ENCODE measurements at regions not wholly inside any gene's neighbourhood (a gene's known extent, or its start where the extent isn't known, plus 50 kb on each side); places are given as distances from the start of the nearest gene placed in this dataset.

GRCh38 chr18:56238576-56238975 lies 399.8 kb downstream of the TXNL1 start:
- H3K27ac Mint-ChIP-seq, result no peak overlapping the region
- no peaks in the 10 kb centered on the region for H3K4me1 Mint-ChIP-seq (ENCODE audit: low read depth)

DNA sequence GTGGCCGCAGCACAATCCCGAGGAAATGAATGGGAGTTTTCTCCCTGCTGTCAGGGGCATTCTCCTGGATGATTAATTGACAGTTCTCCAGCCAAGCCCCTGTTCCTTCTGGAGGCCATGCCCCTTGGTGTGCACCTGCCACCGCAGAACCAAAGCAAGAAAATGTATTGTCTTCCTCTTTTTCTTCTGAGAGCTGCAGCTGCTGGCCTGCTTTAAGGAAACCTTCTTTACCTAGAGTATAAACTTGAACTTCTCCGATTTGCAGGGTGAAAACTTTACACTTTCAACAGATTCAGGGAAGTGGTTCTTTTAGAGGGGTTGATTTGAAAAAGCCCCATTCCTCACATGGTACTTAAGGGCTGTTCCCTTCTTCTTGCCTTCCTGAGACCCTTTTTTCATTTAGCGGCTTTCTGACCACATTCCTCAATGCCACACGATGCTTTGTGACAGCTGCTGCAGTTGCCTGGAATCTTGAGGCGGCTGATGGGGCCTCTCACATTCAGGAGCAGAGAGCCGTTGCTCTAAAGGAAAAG lies 402.8 kb downstream of the TXNL1 start:
- intact Hi-C loops (cut with micrococcal nuclease), result no loop called here
- DNase-seq, result no peak
- Mint-ChIP-seq H3K9me3 (peaks cover 6% of the 10 kb centered on the region), H3K27ac (no peak overlapping the region), H3K4me1 (ENCODE audit: low read depth) (no peaks in the 10 kb centered on the region), H3K36me3 (no peaks in the 10 kb centered on the region), H3K4me3 (no peak overlapping the region), H3K27me3 (no peaks in the 10 kb centered on the region)
- ChIA-PET POLR2A (no interaction called here), CTCF (no interaction called here)

More at GRCh38 chr18:56238576-56238975, 399.8 kb downstream of the TXNL1 start:
- no peaks in the 10 kb centered on the region for H3K36me3 Mint-ChIP-seq
- intact Hi-C loops (cut with micrococcal nuclease), result no loop called here
- DNase-seq, result no peak
- peaks cover 3% of the 10 kb centered on the region for H3K9me3 Mint-ChIP-seq
- CTCF ChIA-PET, result no interaction called here
- POLR2A ChIA-PET, result no interaction called here
- no peaks in the 10 kb centered on the region for H3K27me3 Mint-ChIP-seq
- no peak overlapping the region for H3K4me3 Mint-ChIP-seq

GRCh38 chr18:56235071-56235470 lies 403.3 kb downstream of the TXNL1 start:
- no peak for DNase-seq
- H3K27me3 Mint-ChIP-seq, result no peaks in the 10 kb centered on the region
- no peaks in the 10 kb centered on the region for H3K4me1 Mint-ChIP-seq (ENCODE audit: low read depth)
- no peak overlapping the region for H3K27ac Mint-ChIP-seq
- intact Hi-C loops (cut with micrococcal nuclease), result no loop called here
- ChIA-PET POLR2A (no interaction called here), CTCF (no interaction called here)
- peaks cover 6% of the 10 kb centered on the region for H3K9me3 Mint-ChIP-seq
- H3K4me3 Mint-ChIP-seq, result no peak overlapping the region
- no peaks in the 10 kb centered on the region for H3K36me3 Mint-ChIP-seq

DNA sequence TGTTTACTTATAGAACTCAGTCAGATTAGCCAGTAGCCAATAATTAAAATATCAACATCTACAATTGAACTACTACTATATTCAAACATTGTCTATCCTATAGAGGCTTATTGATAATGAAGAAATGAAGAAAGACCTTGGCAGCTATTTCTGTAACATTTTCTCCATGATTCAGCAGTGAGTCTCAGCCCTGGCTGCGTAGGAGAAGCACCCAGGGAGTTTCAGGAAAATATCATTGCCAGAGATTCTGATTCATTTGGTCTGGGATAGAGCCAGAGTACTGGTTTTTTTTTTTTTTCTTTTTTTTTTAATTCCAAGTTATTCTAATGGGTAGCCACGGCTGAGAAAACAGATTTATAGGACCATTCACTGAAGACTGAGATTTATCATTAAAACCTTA lies 404.8 kb downstream of the TXNL1 start:
- Mint-ChIP-seq H3K9me3 (peaks cover 6% of the 10 kb centered on the region), H3K27me3 (no peaks in the 10 kb centered on the region), H3K27ac (no peak overlapping the region), H3K4me3 (no peak overlapping the region), H3K36me3 (no peaks in the 10 kb centered on the region), H3K4me1 (ENCODE audit: low read depth) (no peaks in the 10 kb centered on the region)
- intact Hi-C loops (cut with micrococcal nuclease), result no loop called here
- CTCF ChIA-PET, result no interaction called here
- DNase-seq, result no peak
- POLR2A ChIA-PET, result no interaction called here

GRCh38 chr18:56226025-56226424 lies 412.4 kb downstream of the TXNL1 start:
- intact Hi-C loops (cut with micrococcal nuclease), result no loop called here
- POLR2A ChIA-PET, result no interaction called here
- CTCF ChIA-PET, result no interaction called here

GRCh38 chr18:56224669-56225561 lies 413.5 kb downstream of the TXNL1 start:
- H3K36me3 Mint-ChIP-seq, result no peaks in the 10 kb centered on the region
- H3K27me3 Mint-ChIP-seq, result no peaks in the 10 kb centered on the region
- CTCF ChIA-PET, result no interaction called here
- DNase-seq, result no peak
- intact Hi-C loops (cut with micrococcal nuclease), result no loop called here
- peaks cover 3% of the 10 kb centered on the region for H3K9me3 Mint-ChIP-seq
- H3K4me1 Mint-ChIP-seq (ENCODE audit: low read depth), result no peaks in the 10 kb centered on the region
- H3K4me3 Mint-ChIP-seq, result no peak overlapping the region
- no peak overlapping the region for H3K27ac Mint-ChIP-seq
- POLR2A ChIA-PET, result no interaction called here

More at GRCh38 chr18:56226025-56226424, 412.4 kb downstream of the TXNL1 start:
- Mint-ChIP-seq H3K4me3 (no peak overlapping the region), H3K27ac (no peak overlapping the region), H3K27me3 (no peaks in the 10 kb centered on the region), H3K9me3 (peaks cover 3% of the 10 kb centered on the region), H3K36me3 (no peaks in the 10 kb centered on the region), H3K4me1 (ENCODE audit: low read depth) (no peaks in the 10 kb centered on the region)
- DNase-seq, result no peak

DNA sequence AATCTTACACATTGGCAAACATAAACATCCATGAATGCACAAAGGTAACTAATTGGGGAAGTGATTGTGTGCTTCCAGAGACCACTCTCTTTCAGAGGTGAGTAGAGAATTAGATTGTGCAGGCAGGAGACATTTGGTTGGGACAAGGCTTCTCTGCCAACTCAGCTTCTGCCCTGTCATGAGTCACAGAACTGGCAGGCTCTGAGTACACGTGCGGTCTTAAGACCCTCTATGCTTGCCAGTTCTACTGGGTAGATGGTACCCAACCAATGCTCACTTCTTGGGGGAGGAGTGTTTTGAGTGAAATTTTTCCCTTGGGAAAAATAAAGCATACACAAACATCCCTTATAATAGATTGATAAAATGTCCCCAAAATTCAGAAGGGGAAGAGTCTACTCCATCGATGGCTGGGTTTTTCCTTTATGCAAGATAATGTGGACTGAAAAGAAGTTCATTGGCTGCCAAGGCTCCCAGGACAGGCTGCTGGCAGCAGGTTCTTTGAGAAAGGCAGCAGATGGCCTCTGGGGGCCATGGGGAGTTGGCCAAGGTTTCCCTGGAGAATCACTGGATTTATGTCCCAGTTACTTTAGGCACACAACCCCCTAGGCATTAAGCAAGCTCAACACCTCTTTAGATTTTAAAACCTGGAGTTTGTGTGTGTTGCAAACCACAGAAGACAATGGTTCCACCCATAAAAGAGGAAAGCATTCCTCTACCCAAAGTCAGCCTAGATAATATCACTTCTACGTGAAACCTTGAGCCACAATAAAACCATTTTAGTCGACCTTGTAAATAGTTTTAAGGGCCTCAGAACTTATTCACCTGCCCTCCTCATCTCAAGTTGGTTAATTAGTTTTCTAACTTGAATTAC lies 417.0 kb downstream of the TXNL1 start:
- Mint-ChIP-seq H3K27ac (no peak overlapping the region), H3K4me1 (ENCODE audit: low read depth) (no peaks in the 10 kb centered on the region), H3K4me3 (no peak overlapping the region), H3K9me3 (peaks cover 2% of the 10 kb centered on the region), H3K27me3 (no peaks in the 10 kb centered on the region), H3K36me3 (no peaks in the 10 kb centered on the region)
- CTCF ChIA-PET, result no interaction called here
- intact Hi-C loops (cut with micrococcal nuclease), result no loop called here
- no peak for DNase-seq
- POLR2A ChIA-PET, result no interaction called here

DNA sequence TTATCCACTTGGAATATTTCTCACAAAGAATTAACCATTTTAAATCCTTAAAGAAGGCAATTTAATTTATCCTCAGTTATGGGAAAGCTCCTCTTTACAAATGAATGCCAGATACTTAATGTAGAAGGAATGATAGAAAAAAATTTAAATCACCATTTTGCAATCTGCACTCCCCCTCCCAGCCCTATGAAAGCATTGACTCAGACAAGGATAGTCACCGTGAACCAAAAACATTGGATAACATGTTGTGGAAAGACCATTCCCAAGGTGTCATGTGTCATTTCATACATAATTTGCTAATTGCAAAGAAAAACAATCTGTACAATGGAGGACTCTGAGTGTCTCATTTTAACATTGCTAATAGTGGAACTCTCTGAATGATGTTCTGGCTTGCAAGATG lies 421.0 kb downstream of the TXNL1 start:
- ChIA-PET POLR2A (no interaction called here), CTCF (no interaction called here)
- Mint-ChIP-seq H3K4me1 (ENCODE audit: low read depth) (no peaks in the 10 kb centered on the region), H3K36me3 (no peaks in the 10 kb centered on the region), H3K9me3 (no peaks in the 10 kb centered on the region), H3K27ac (no peak overlapping the region), H3K27me3 (no peaks in the 10 kb centered on the region), H3K4me3 (no peak overlapping the region)
- intact Hi-C loops (cut with micrococcal nuclease), result no loop called here
- no peak for DNase-seq

GRCh38 chr18:56214706-56215105 lies 423.7 kb downstream of the TXNL1 start:
- DNase-seq, result no peak
- no peak overlapping the region for H3K4me3 Mint-ChIP-seq
- ChIA-PET POLR2A (no interaction called here), CTCF (no interaction called here)
- H3K36me3 Mint-ChIP-seq, result no peaks in the 10 kb centered on the region
- intact Hi-C loops (cut with micrococcal nuclease), result no loop called here
- H3K4me1 Mint-ChIP-seq (ENCODE audit: low read depth), result no peaks in the 10 kb centered on the region
- no peaks in the 10 kb centered on the region for H3K27me3 Mint-ChIP-seq
- H3K9me3 Mint-ChIP-seq, result no peaks in the 10 kb centered on the region
- no peak overlapping the region for H3K27ac Mint-ChIP-seq

DNA sequence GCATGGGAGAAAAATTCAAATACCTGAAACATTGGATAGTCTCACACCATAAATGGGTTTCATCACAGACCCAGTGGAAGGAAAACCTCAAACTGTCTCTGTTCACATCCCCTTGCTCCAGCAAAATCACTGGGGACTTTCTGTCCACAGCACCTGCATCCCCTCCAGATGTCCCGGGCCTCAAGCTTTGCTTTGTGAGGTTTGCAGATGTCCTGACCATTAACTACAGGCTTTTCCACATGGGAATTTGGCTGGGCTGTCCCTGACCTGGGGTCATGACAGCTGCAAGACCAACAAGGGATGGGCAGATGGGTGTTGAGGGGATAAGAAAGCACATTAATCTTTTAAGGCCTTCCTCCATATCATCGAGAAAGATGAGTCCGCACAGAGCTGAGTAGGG lies 427.9 kb downstream of the TXNL1 start:
- Mint-ChIP-seq H3K27ac (no peak overlapping the region), H3K36me3 (no peaks in the 10 kb centered on the region), H3K9me3 (no peaks in the 10 kb centered on the region), H3K4me3 (no peak overlapping the region), H3K27me3 (no peaks in the 10 kb centered on the region), H3K4me1 (ENCODE audit: low read depth) (no peaks in the 10 kb centered on the region)
- intact Hi-C loops (cut with micrococcal nuclease), result no loop called here
- ChIA-PET CTCF (no interaction called here), POLR2A (no interaction called here)
- no peak for DNase-seq

- no peaks in the 10 kb centered on the region for H3K4me1 Mint-ChIP-seq (ENCODE audit: low read depth)
- peaks cover 8% of the 10 kb centered on the region for H3K9me3 Mint-ChIP-seq
- POLR2A ChIA-PET, result no interaction called here
- H3K27me3 Mint-ChIP-seq, result no peaks in the 10 kb centered on the region
- intact Hi-C loops (cut with micrococcal nuclease), result no loop called here
- H3K4me3 Mint-ChIP-seq, result no peak overlapping the region
- no peak overlapping the region for H3K27ac Mint-ChIP-seq
- DNase-seq, result no peak
- CTCF ChIA-PET, result interaction anchor here (0.5 kb wide), 1 partner anchor 8 kb away, joined by 3 read pairs; no protein-coding TSS in a partner anchor
- no peaks in the 10 kb centered on the region for H3K36me3 Mint-ChIP-seq
Observed at GRCh38 chr18:56207989-56208388, 430.4 kb downstream of the TXNL1 start.

DNA sequence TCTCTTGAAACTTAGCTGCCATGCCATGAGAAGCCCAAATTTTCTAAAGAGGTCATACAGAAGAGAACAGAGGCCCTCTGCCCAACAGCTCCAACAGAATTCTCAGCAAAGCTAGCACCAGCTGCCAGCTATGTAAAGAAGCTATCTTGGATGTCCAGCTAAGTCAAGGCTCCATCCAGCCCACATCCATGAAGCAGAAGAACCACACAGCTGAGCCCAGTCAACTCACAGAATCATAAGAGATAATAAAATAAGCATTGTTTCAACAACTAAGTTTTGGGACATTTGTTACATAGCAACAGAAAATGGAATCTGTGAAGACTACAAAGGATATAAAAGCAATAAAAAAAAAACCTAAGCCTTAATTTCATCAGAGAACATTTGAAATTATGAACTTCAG lies 434.3 kb downstream of the TXNL1 start:
- Mint-ChIP-seq H3K4me1 (ENCODE audit: low read depth) (no peaks in the 10 kb centered on the region), H3K27ac (no peak overlapping the region), H3K27me3 (no peaks in the 10 kb centered on the region), H3K9me3 (peaks cover 8% of the 10 kb centered on the region), H3K36me3 (no peaks in the 10 kb centered on the region), H3K4me3 (no peak overlapping the region)
- DNase-seq, result no peak
- ChIA-PET CTCF (no interaction called here), POLR2A (no interaction called here)
- intact Hi-C loops (cut with micrococcal nuclease), result no loop called here
